Upper lobe of left lung (tissue), 4 donors: ENCODE measurements at regions not wholly inside any gene's neighbourhood (a gene's known extent, or its start where the extent isn't known, plus 50 kb on each side); places are given as distances from the start of the nearest gene placed in this dataset.

ENCODE experiments used
- POLR2AphosphoS5 ChIP-seq, 2 donors: sonication (generic); formaldehyde crosslinking; IDR thresholded peaks; one replicate each; pipeline ENCODE4 v1.5.1; 2017; ENCODE audit warnings: antibody characterized with exemption in 2 of 2
- TF ChIP-seq, protein P1 (sequence below), 6 experiments: fragments of 450-650 bp in 4 of 6; fragments of 200-600 bp in 2 of 6; sonication (generic) in 2 of 6; IDR thresholded peaks; one replicate each; pipeline ENCODE4 v1.5.1; 2016 to 2019; ENCODE audit warnings: antibody characterized with exemption in 6 of 6

DNA sequence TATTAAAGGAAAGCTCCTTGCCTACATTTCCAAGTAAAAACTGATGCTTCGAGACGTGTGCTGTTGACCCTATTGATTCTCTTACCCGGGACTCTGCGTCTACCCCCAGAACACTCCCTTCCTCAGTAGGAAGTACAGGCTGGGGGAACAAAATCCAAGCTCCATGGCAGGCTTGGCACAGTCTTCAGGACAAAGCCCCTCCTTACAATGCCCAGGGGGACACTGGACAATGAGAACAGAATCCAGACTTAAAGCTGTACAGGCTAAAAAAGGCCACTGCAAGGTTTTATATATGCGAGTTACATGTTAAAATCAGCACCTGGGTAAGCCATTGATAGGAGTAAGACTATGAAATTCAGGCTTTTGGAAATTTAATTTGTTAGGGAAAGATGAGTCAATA is 250.6 kb upstream of the DAPK1 start:
- no peak for TF ChIP-seq POLR2AphosphoS5 (IDR thresholded peaks at IDR 0.05)
- TF ChIP-seq, protein P1, sequence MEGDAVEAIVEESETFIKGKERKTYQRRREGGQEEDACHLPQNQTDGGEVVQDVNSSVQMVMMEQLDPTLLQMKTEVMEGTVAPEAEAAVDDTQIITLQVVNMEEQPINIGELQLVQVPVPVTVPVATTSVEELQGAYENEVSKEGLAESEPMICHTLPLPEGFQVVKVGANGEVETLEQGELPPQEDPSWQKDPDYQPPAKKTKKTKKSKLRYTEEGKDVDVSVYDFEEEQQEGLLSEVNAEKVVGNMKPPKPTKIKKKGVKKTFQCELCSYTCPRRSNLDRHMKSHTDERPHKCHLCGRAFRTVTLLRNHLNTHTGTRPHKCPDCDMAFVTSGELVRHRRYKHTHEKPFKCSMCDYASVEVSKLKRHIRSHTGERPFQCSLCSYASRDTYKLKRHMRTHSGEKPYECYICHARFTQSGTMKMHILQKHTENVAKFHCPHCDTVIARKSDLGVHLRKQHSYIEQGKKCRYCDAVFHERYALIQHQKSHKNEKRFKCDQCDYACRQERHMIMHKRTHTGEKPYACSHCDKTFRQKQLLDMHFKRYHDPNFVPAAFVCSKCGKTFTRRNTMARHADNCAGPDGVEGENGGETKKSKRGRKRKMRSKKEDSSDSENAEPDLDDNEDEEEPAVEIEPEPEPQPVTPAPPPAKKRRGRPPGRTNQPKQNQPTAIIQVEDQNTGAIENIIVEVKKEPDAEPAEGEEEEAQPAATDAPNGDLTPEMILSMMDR (IDR thresholded peaks at IDR 0.05) = no peak
